MM.1S (cell line): ENCODE measurements at regions not wholly inside any gene's neighbourhood (a gene's known extent, or its start where the extent isn't known, plus 50 kb on each side); places are given as distances from the start of the nearest gene placed in this dataset.

Experiments used
- CTCF ChIP-seq: fragments of 300-600 bp; sonication (generic); IDR thresholded peaks from 2 replicates; pipeline ENCODE4 v1.5.1; 2016; ENCODE audit warnings: antibody characterized with exemption, low read length, mixed read lengths
- EZH2 ChIP-seq: fragments of 300-600 bp; sonication (generic); optimal IDR thresholded peaks from 2 replicates; pipeline ENCODE3; 2017; ENCODE audit warnings: low read depth, mild to moderate bottlenecking, antibody characterized with exemption, low read length, mixed read lengths
- EZH2phosphoT487 ChIP-seq: fragments of 300-600 bp; sonication (generic); IDR thresholded peaks from 2 replicates; pipeline ENCODE4 v1.6.1; 2018; ENCODE audit warnings: antibody characterized with exemption, low read length

- TF ChIP-seq CTCF (no peak), EZH2 (no peak), EZH2phosphoT487 (no peak)
These were observed 65.7 kb upstream of the CHMP2B start for GRCh38 chr3:87161417-87161816.
